Trophoblast cell (in vitro differentiated cells and primary cell): ENCODE measurements at regions not wholly inside any gene's neighbourhood (a gene's known extent, or its start where the extent isn't known, plus 50 kb on each side); places are given as distances from the start of the nearest gene placed in this dataset.

ENCODE experiments used
- DNase-seq, 2 donors: peaks; one replicate each; pipeline ENCODE4 v3.0.0-alpha.2; 2016
- H2AFZ ChIP-seq: 2 replicates; pipeline ENCODE4 v1.6.1; 2013; ENCODE audit warnings: low read length, moderate library complexity, mild to moderate bottlenecking; ENCODE audit not compliant: insufficient read depth, poor library complexity
- H2AK5ac ChIP-seq: 2 replicates; pipeline ENCODE4 v1.6.1; 2013; ENCODE audit warnings: mild to moderate bottlenecking, low read length
- H2BK120ac ChIP-seq: 2 replicates; pipeline ENCODE4 v1.6.1; 2013; ENCODE audit warnings: low read length, mild to moderate bottlenecking, moderate library complexity; ENCODE audit not compliant: insufficient read depth, poor library complexity
- H2BK12ac ChIP-seq: 2 replicates; pipeline ENCODE4 v1.6.1; 2013; ENCODE audit warnings: mild to moderate bottlenecking, low read length, moderate library complexity
- H2BK5ac ChIP-seq: 2 replicates; pipeline ENCODE4 v1.6.1; 2013; ENCODE audit warnings: low read length, low read depth, moderate library complexity, mild to moderate bottlenecking; ENCODE audit not compliant: poor library complexity
- H3K14ac ChIP-seq: 2 replicates; pipeline ENCODE4 v1.6.1; 2013; ENCODE audit warnings: mild to moderate bottlenecking, low read length
- H3K18ac ChIP-seq: 2 replicates; pipeline ENCODE4 v1.6.1; 2013; ENCODE audit warnings: mild to moderate bottlenecking, low read length
- H3K23ac ChIP-seq: 2 replicates; pipeline ENCODE4 v1.6.1; 2013; ENCODE audit warnings: low read length
- H3K27ac ChIP-seq: 2 replicates; pipeline ENCODE4 v1.5.1; 2013; ENCODE audit warnings: low read depth, mild to moderate bottlenecking, inconsistent platforms, low read length, moderate library complexity
- H3K27me3 ChIP-seq: 2 replicates; pipeline ENCODE4 v1.6.1; 2013; ENCODE audit warnings: inconsistent platforms, mild to moderate bottlenecking, low read length, moderate library complexity; ENCODE audit not compliant: insufficient read depth
- H3K36me3 ChIP-seq, 2 experiments: 1 replicate in 1 of 2; 2 replicates in 1 of 2; pipeline ENCODE4 v1.6.1; 2013; ENCODE audit warnings: low read length in 2 of 2, mild to moderate bottlenecking in 2 of 2, moderate library complexity in 1 of 2; ENCODE audit not compliant: insufficient read depth in 2 of 2, control insufficient read depth in 1 of 2
- H3K4ac ChIP-seq: 2 replicates; pipeline ENCODE4 v1.6.1; 2013; ENCODE audit warnings: low read depth, mild to moderate bottlenecking, low read length, moderate library complexity
- H3K4me1 ChIP-seq, 2 experiments: 1 replicate in 1 of 2; 2 replicates in 1 of 2; pipeline ENCODE4 v1.6.1; 2013; ENCODE audit warnings: low read length in 2 of 2, mild to moderate bottlenecking in 2 of 2, moderate library complexity in 1 of 2; ENCODE audit not compliant: insufficient read depth in 2 of 2, control insufficient read depth in 1 of 2
- H3K4me2 ChIP-seq: 2 replicates; pipeline ENCODE4 v1.6.1; 2013; ENCODE audit warnings: inconsistent platforms, mild to moderate bottlenecking, low read length, moderate library complexity
- H3K4me3 ChIP-seq: 2 replicates; pipeline ENCODE4 v1.5.1; 2013; ENCODE audit warnings: mild to moderate bottlenecking, low read depth, low read length, inconsistent platforms
- H3K79me1 ChIP-seq: one replicate; pipeline ENCODE4 v1.6.1; 2013; ENCODE audit warnings: low read length
- H3K79me2 ChIP-seq: 2 replicates; pipeline ENCODE4 v1.6.1; 2013; ENCODE audit warnings: low read length, mild to moderate bottlenecking; ENCODE audit not compliant: control insufficient read depth, insufficient read depth, poor library complexity
- H3K9ac ChIP-seq: 2 replicates; pipeline ENCODE4 v1.6.1; 2013; ENCODE audit warnings: mild to moderate bottlenecking, low read length
- H3K9me3 ChIP-seq: 2 replicates; pipeline ENCODE4 v1.6.1; 2013; ENCODE audit warnings: low read depth, mild to moderate bottlenecking, control low read depth, inconsistent platforms, low read length; ENCODE audit not compliant: insufficient read depth
- H4K12ac ChIP-seq: 2 replicates; pipeline ENCODE4 v1.6.1; 2013; ENCODE audit warnings: low read depth, mild to moderate bottlenecking, low read length, moderate library complexity
- H4K8ac ChIP-seq: 2 replicates; pipeline ENCODE4 v1.6.1; 2013; ENCODE audit warnings: low read depth, mild to moderate bottlenecking, low read length, moderate library complexity
- H4K91ac ChIP-seq: one replicate; pipeline ENCODE4 v1.6.1; 2013; ENCODE audit warnings: low read depth, mild to moderate bottlenecking, low read length, moderate library complexity
- WGBS: extraction: QIAGEN DNeasy Blood & Tissue Kit; methylation state at CpG from one replicate; pipeline ENCODE4 v1.1.7; 2013; ENCODE audit warnings: missing lambda C conversion rate; ENCODE audit not compliant: insufficient read length, insufficient coverage; ENCODE audit errors: extremely low coverage; 5-methylcytosine and 5-hydroxymethylcytosine counted together

- Histone ChIP-seq H3K9ac (no peak overlapping the region), H3K27ac (no peak overlapping the region), H3K14ac (no peak overlapping the region), H3K23ac (no peak overlapping the region), H3K4me2 (no peak overlapping the region), H2BK12ac (no peak overlapping the region), H3K9me3 (no peaks in the 10 kb centered on the region), H3K36me3 (no peaks in the 10 kb centered on the region), H3K4me3 (no peak overlapping the region), H2AFZ (no peak overlapping the region), H3K79me2 (peaks cover 2% of the 10 kb centered on the region), H4K91ac (no peak overlapping the region), H3K27me3 (no peaks in the 10 kb centered on the region), H2BK120ac (no peak overlapping the region), H4K8ac (no peak overlapping the region), H4K12ac (no peak overlapping the region), H3K4ac (no peak overlapping the region), H3K79me1 (peaks cover 8% of the 10 kb centered on the region), H3K4me1 (peaks cover 6 to 10% of the 10 kb centered on the region in 2 experiments), H2BK5ac (no peak overlapping the region), H3K18ac (no peak overlapping the region), H2AK5ac (no peak overlapping the region)
- DNase-seq, result no peak
- no CpG with 5 or more reads among the region's 6 CpGs for WGBS
Observed at GRCh38 chr2:19793132-19793750, 108.5 kb downstream of the TTC32 start.

- Histone ChIP-seq H4K91ac (no peak overlapping the region), H3K36me3 (no peaks in the 10 kb centered on the region), H2AK5ac (no peak overlapping the region), H3K14ac (no peak overlapping the region), H3K18ac (no peak overlapping the region), H3K27me3 (no peaks in the 10 kb centered on the region), H3K4me1 (peaks cover 17 to 18% of the 10 kb centered on the region in 2 experiments), H3K79me2 (peaks cover 3% of the 10 kb centered on the region), H3K9ac (no peak overlapping the region), H2BK120ac (no peak overlapping the region), H3K23ac (no peak overlapping the region), H3K79me1 (peaks cover 17% of the 10 kb centered on the region), H3K27ac (no peak overlapping the region), H2BK12ac (peak overlapping the region; percentile 33), H3K9me3 (peaks cover 2% of the 10 kb centered on the region), H2AFZ (no peak overlapping the region), H3K4ac (no peak overlapping the region), H3K4me3 (no peak overlapping the region), H4K12ac (no peak overlapping the region), H2BK5ac (no peak overlapping the region), H3K4me2 (no peak overlapping the region), H4K8ac (no peak overlapping the region)
- no peak for DNase-seq
- WGBS, result no CpG with 5 or more reads among the region's 7 CpGs
Observed at GRCh38 chr2:19790291-19790690, 111.5 kb downstream of the TTC32 start.

- no peak for DNase-seq
- peaks cover 5% of the 10 kb centered on the region for H3K79me2 ChIP-seq
- no peak overlapping the region for H3K23ac ChIP-seq
- H3K14ac ChIP-seq, result peak overlapping the region; percentile 65
- H3K79me1 ChIP-seq, result peaks cover 24% of the 10 kb centered on the region
- H2BK12ac ChIP-seq, result peak overlapping the region; percentile 76
- peak overlapping the region; percentile 83 for H3K27ac ChIP-seq
- no peak overlapping the region for H3K4me3 ChIP-seq
- peaks cover 2% of the 10 kb centered on the region for H3K9me3 ChIP-seq
- peak overlapping the region; percentile 45 for H2AK5ac ChIP-seq
- H2AFZ ChIP-seq, result no peak overlapping the region
- H3K18ac ChIP-seq, result peak overlapping the region; percentile 25
- no peak overlapping the region for H3K9ac ChIP-seq
- H3K4me1 ChIP-seq, result peaks cover 21 to 27% of the 10 kb centered on the region in 2 experiments
- H3K27me3 ChIP-seq, result no peaks in the 10 kb centered on the region
- no CpG with 5 or more reads among the region's 11 CpGs for WGBS
- no peak overlapping the region for H3K4me2 ChIP-seq
- no peak overlapping the region for H4K12ac ChIP-seq
- H4K8ac ChIP-seq, result peak overlapping the region; percentile 56
- no peaks in the 10 kb centered on the region for H3K36me3 ChIP-seq
- H3K4ac ChIP-seq, result no peak overlapping the region
- H2BK120ac ChIP-seq, result peak overlapping the region; percentile 65
- peak overlapping the region; percentile 83 for H4K91ac ChIP-seq
- peak overlapping the region; percentile 58 for H2BK5ac ChIP-seq
Observed at GRCh38 chr2:19787134-19787533, 114.6 kb downstream of the TTC32 start.

- Histone ChIP-seq H3K79me2 (peaks cover 5% of the 10 kb centered on the region), H2BK12ac (peak overlapping the region; percentile 76), H4K12ac (no peak overlapping the region), H3K36me3 (no peaks in the 10 kb centered on the region), H2BK120ac (peak overlapping the region; percentile 65), H2AK5ac (peak overlapping the region; percentile 45), H4K91ac (peak overlapping the region; percentile 83), H3K4me2 (no peak overlapping the region), H3K9me3 (peaks cover 2% of the 10 kb centered on the region), H3K4me1 (peaks cover 21 to 27% of the 10 kb centered on the region in 2 experiments), H3K9ac (no peak overlapping the region), H3K79me1 (peaks cover 24% of the 10 kb centered on the region), H3K27ac (peak overlapping the region; percentile 83), H3K4ac (no peak overlapping the region), H3K27me3 (no peaks in the 10 kb centered on the region), H3K14ac (peak overlapping the region; percentile 65), H3K4me3 (no peak overlapping the region), H4K8ac (peak overlapping the region; percentile 56), H3K18ac (peak overlapping the region; percentile 25), H2BK5ac (peak overlapping the region; percentile 77), H3K23ac (no peak overlapping the region), H2AFZ (no peak overlapping the region)
- peak; percentile 67 to 84 for DNase-seq
- no CpG with 5 or more reads among the region's 5 CpGs for WGBS
Observed at GRCh38 chr2:19786408-19787058, 115.2 kb downstream of the TTC32 start.
